Natural killer cell (primary cell): ENCODE measurements at regions not wholly inside any gene's neighbourhood (a gene's known extent, or its start where the extent isn't known, plus 50 kb on each side); places are given as distances from the start of the nearest gene placed in this dataset.
"Not testable (repeated sequence)": the region's sequence is repeated elsewhere in the genome, so short reads cannot be mapped to it uniquely, and the experiment has no call there.

Experiments used
- ATAC-seq, 3 donors: fragments of 150-1000 bp in 2 of 3; fragments of 200-7000 bp in 1 of 3; cut with Tn5 transposase; 1 replicate in 1 of 3; 2 replicates in 2 of 3; pipeline ENCODE4 v1.10.0; 2021; ENCODE audit warnings: mild to moderate bottlenecking in 2 of 3, moderate library complexity in 2 of 3
- DNase-seq, 2 donors: peaks; one replicate each; pipeline versions ENCODE4 v3.0.0 to v3.0.0-alpha.2; 2013 to 2021; ENCODE audit warnings: mixed read lengths in 1 of 2
- H3K27ac ChIP-seq: one replicate; pipeline ENCODE4 v1.5.1; 2013; ENCODE audit warnings: mild to moderate bottlenecking, low read length
- H3K27me3 ChIP-seq: one replicate; pipeline ENCODE4 v1.6.1; 2013; ENCODE audit warnings: low read length; ENCODE audit not compliant: control insufficient read depth, insufficient read depth
- H3K36me3 ChIP-seq: one replicate; pipeline ENCODE4 v1.6.1; 2013; ENCODE audit warnings: low read length; ENCODE audit not compliant: control insufficient read depth, insufficient read depth
- H3K4me1 ChIP-seq: one replicate; pipeline ENCODE4 v1.6.1; 2013; ENCODE audit warnings: low read length; ENCODE audit not compliant: control insufficient read depth, insufficient read depth
- H3K4me3 ChIP-seq: one replicate; pipeline ENCODE4 v1.5.1; 2013; ENCODE audit warnings: low read length
- H3K9me3 ChIP-seq: one replicate; pipeline ENCODE4 v1.6.1; 2013; ENCODE audit warnings: low read length; ENCODE audit not compliant: control insufficient read depth, insufficient read depth
- H3K27ac Mint-ChIP-seq, 2 donors: one replicate each; pipeline ENCODE4 v1.8.0; 2022; ENCODE audit warnings: mild to moderate bottlenecking in 2 of 2, mixed read lengths in 2 of 2, moderate library complexity in 1 of 2
- H3K27me3 Mint-ChIP-seq, 2 donors: one replicate each; pipeline ENCODE4 v1.8.0; 2022; ENCODE audit warnings: low read depth in 2 of 2, mixed read lengths in 2 of 2
- H3K36me3 Mint-ChIP-seq: one replicate; pipeline ENCODE4 v1.8.0; 2022; ENCODE audit warnings: mixed read lengths
- H3K4me1 Mint-ChIP-seq, 2 donors: one replicate each; pipeline ENCODE4 v1.8.0; 2022; ENCODE audit warnings: mixed read lengths in 2 of 2
- H3K4me3 Mint-ChIP-seq: one replicate; pipeline ENCODE4 v1.8.0; 2022; ENCODE audit warnings: mild to moderate bottlenecking, moderate library complexity, mixed read lengths
- H3K9me3 Mint-ChIP-seq, 2 donors: one replicate each; pipeline ENCODE4 v1.8.0; 2022; ENCODE audit warnings: mixed read lengths in 2 of 2
- CTCF ChIP-seq: fragments of 200-600 bp; IDR thresholded peaks from one replicate; pipeline ENCODE4 v1.8.0; 2022; ENCODE audit warnings: antibody characterized with exemption
- whole genome bisulfite sequencing: methylation state at CpG from one replicate; pipeline ENCODE4 v1.1.7; 2013; ENCODE audit warnings: missing lambda C conversion rate; ENCODE audit not compliant: insufficient coverage; 5-methylcytosine and 5-hydroxymethylcytosine counted together
- intact Hi-C: fragments of 100-400 bp; cut with micrococcal nuclease; formaldehyde crosslinking; loops from one replicate; pipeline ENCODE4 v1.14.2; 2022

GRCh38 chr10:3654496-3654895, 130.5 kb downstream of the KLF6 start:
- Histone ChIP-seq H3K9me3 (no peaks in the 10 kb centered on the region), H3K4me1 (peaks cover 7% of the 10 kb centered on the region), H3K36me3 (no peaks in the 10 kb centered on the region), H3K27ac (no peak overlapping the region), H3K27me3 (no peaks in the 10 kb centered on the region), H3K4me3 (no peak overlapping the region)
- no peak for TF ChIP-seq CTCF
- Mint-ChIP-seq H3K27me3 (peaks cover 26 to 37% of the 10 kb centered on the region in 2 donors), H3K4me3 (no peak overlapping the region), H3K27ac (no peak overlapping the region), H3K4me1 (peaks cover 0 to 11% of the 10 kb centered on the region in 2 donors), H3K36me3 (no peaks in the 10 kb centered on the region), H3K9me3 (no peaks in the 10 kb centered on the region)
- no peak for DNase-seq
- WGBS, result 86% methylated on average over 2 of the region's 2 CpGs
- ATAC-seq, result no peak
- intact Hi-C loops, result no loop called here

DNA sequence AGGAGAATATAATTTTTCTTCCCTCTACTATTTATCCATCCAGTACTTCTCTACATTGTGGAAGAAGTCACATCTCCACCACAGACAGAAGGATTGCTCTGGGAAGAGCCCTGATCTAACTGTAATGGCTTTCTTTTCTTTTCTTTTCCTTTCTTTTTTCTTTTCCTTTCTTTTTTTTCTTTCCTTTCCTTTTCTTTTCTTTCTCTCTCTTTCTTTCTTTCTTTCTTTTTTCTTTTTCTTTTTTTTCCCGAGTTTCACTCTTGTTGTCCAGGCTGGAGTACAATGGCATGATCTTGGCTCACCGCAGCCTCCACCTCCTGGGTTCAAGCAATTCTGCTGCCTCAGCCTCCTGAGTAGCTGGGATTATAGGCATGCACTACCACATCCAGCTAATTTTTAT, 131.7 kb downstream of the KLF6 start:
- intact Hi-C loops, DNase-seq, ATAC-seq, H3K27ac Mint-ChIP-seq, H3K27ac ChIP-seq, H3K9me3 ChIP-seq, H3K36me3 Mint-ChIP-seq, H3K4me1 ChIP-seq, H3K27me3 ChIP-seq, H3K4me3 ChIP-seq, H3K9me3 Mint-ChIP-seq, H3K4me3 Mint-ChIP-seq, H3K36me3 ChIP-seq: not testable (repeated sequence)
- Mint-ChIP-seq H3K4me1 (peaks cover 0 to 11% of the 10 kb centered on the region in 2 donors), H3K27me3 (peaks cover 29 to 37% of the 10 kb centered on the region in 2 donors)
- 86% methylated on average over 2 of the region's 2 CpGs for WGBS

- DNase-seq (peak in 1 of 2 donors; percentile 37), ATAC-seq (no peak)
- TF ChIP-seq CTCF, result no peak
- H3K9me3 ChIP-seq, result no peaks in the 10 kb centered on the region
- intact Hi-C loops, result no loop called here
- H3K4me3 ChIP-seq, result no peak overlapping the region
- no peak overlapping the region for H3K4me3 Mint-ChIP-seq
- no peaks in the 10 kb centered on the region for H3K9me3 Mint-ChIP-seq
- H3K36me3 Mint-ChIP-seq, result no peaks in the 10 kb centered on the region
- no peaks in the 10 kb centered on the region for H3K36me3 ChIP-seq
- H3K27me3 ChIP-seq, result no peaks in the 10 kb centered on the region
- H3K4me1 ChIP-seq, result peaks cover 7% of the 10 kb centered on the region
- 35% methylated on average over 12 of the region's 13 CpGs for WGBS
- no peak overlapping the region for H3K27ac Mint-ChIP-seq
- H3K27ac ChIP-seq, result no peak overlapping the region
- H3K4me1 Mint-ChIP-seq, result peaks cover 0 to 11% of the 10 kb centered on the region in 2 donors
- H3K27me3 Mint-ChIP-seq, result peaks cover 29 to 37% of the 10 kb centered on the region in 2 donors
Measured at GRCh38 chr10:3652886-3653285, 132.1 kb downstream of the KLF6 start.

DNA sequence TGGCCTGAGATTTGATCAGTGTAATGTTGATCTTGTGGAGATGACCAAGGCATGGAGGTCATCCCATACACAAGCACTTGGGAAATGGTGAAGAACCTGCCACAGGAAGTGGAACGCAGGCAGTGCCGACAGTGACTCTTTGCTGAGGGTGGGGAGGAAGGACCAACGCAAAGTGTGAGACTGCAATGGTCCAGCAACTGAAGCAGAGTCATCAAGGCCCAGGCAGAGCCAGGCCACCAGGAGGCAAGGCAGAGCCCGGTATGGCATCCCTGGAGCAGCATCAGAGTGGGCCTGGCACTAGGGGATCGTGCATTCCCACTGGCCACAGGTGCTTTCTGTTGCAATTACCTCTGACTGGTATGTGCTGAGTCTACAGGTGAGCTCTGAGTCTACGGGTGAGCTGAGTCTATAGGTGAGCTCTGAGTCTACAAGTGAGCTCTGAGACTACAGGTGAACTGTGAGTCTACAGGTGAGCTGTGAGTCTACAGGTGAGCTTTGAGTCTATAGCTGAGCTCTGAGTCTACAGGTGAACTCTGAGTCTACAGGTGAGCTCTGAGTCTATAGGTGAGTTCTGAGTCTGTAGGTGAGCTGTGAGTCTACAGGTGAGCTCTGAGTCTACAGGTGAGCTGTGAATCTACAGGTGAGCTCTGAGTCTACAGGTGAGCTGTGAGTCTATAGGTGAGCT, 132.9 kb downstream of the KLF6 start:
- Mint-ChIP-seq H3K4me1 (peaks cover 0 to 11% of the 10 kb centered on the region in 2 donors), H3K9me3 (no peaks in the 10 kb centered on the region), H3K27ac (no peak overlapping the region), H3K4me3 (no peak overlapping the region), H3K27me3 (peaks cover 29 to 37% of the 10 kb centered on the region in 2 donors), H3K36me3 (no peaks in the 10 kb centered on the region)
- no peak for TF ChIP-seq CTCF
- WGBS, result 93% methylated on average over 6 of the region's 6 CpGs
- no peak for ATAC-seq
- H3K36me3 ChIP-seq, result no peaks in the 10 kb centered on the region
- H3K4me1 ChIP-seq, result peaks cover 7% of the 10 kb centered on the region
- no peak overlapping the region for H3K4me3 ChIP-seq
- DNase-seq, result no peak
- no peaks in the 10 kb centered on the region for H3K27me3 ChIP-seq
- no peaks in the 10 kb centered on the region for H3K9me3 ChIP-seq
- intact Hi-C loops, result no loop called here
- no peak overlapping the region for H3K27ac ChIP-seq
